Tibial artery (tissue), 4 donors: ENCODE measurements at regions not wholly inside any gene's neighbourhood (a gene's known extent, or its start where the extent isn't known, plus 50 kb on each side); places are given as distances from the start of the nearest gene placed in this dataset.

ENCODE experiments used
- DNase-seq, 2 donors: peaks; one replicate each; pipeline ENCODE4 v3.0.0-alpha.2; 2019
- H3K27ac ChIP-seq, 2 donors: fragments of 200-600 bp; sonication (generic) in 1 of 2; 1 replicate in 1 of 2; 2 replicates in 1 of 2; pipeline ENCODE4 v1.5.1; 2018 to 2019; ENCODE audit warnings: mild to moderate bottlenecking in 1 of 2
- H3K27me3 ChIP-seq, 2 donors: fragments of 200-600 bp; sonication (generic) in 1 of 2; one replicate each; pipeline versions ENCODE4 v1.5.1 to v1.6.0; 2016 to 2019
- H3K36me3 ChIP-seq, 3 donors: fragments of 200-600 bp; sonication (generic) in 2 of 3; one replicate each; pipeline ENCODE4 v1.5.1; 2016 to 2019; ENCODE audit warnings: mild to moderate bottlenecking in 2 of 3
- H3K4me1 ChIP-seq, 4 donors: fragments of 200-600 bp; sonication (generic) in 2 of 4; 1 replicate in 3 of 4; 2 replicates in 1 of 4; pipeline ENCODE4 v1.5.1; 2016 to 2019
- H3K4me3 ChIP-seq, 2 donors: fragments of 200-600 bp; sonication (generic) in 1 of 2; 1 replicate in 1 of 2; 2 replicates in 1 of 2; pipeline ENCODE4 v1.5.1; 2018 to 2019; ENCODE audit warnings: mild to moderate bottlenecking in 2 of 2
- H3K9me3 ChIP-seq, 3 donors: fragments of 200-600 bp; sonication (generic) in 1 of 3; one replicate each; pipeline ENCODE4 v1.5.1; 2016 to 2019
- intact Hi-C: fragments of 100-400 bp; cut with DNase I; formaldehyde crosslinking; loops from one replicate; pipeline ENCODE4 v1.15.0; 2023; ENCODE audit warnings: low total_unique reads
- TF ChIP-seq, protein P1 (sequence below), 2 experiments: fragments of 200-600 bp in 1 of 2; fragments of 450-650 bp in 1 of 2; IDR thresholded peaks; one replicate each; pipeline ENCODE4 v1.5.1; 2017 to 2019; ENCODE audit warnings: antibody characterized with exemption in 2 of 2, mild to moderate bottlenecking in 1 of 2, moderate library complexity in 1 of 2

DNA sequence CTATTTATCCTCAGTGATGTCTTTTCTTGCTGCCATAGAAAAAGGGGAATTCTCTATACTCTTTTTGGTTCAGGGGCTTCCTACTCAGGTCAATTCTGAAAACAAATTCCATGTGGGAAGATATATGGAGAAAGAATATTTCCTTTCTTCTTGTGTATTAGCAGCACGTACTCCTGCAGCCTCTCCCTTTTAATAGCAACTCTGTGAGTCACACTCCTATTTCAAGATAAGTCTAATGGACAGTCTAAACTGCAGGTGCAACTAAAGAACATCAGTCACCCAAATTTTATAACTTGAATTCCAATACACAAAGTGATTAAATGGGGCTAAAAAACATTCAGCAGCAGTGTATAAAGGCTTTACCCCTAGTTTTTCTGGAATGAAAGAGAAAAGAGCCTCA, 942.2 kb downstream of the CNTNAP5 start:
- Histone ChIP-seq H3K4me3 (no peak overlapping the region), H3K27ac (no peak overlapping the region), H3K4me1 (no peaks in the 10 kb centered on the region), H3K36me3 (no peaks in the 10 kb centered on the region), H3K9me3 (no peaks in the 10 kb centered on the region), H3K27me3 (no peaks in the 10 kb centered on the region)
- intact Hi-C loops = no loop called here
- TF ChIP-seq, protein P1, sequence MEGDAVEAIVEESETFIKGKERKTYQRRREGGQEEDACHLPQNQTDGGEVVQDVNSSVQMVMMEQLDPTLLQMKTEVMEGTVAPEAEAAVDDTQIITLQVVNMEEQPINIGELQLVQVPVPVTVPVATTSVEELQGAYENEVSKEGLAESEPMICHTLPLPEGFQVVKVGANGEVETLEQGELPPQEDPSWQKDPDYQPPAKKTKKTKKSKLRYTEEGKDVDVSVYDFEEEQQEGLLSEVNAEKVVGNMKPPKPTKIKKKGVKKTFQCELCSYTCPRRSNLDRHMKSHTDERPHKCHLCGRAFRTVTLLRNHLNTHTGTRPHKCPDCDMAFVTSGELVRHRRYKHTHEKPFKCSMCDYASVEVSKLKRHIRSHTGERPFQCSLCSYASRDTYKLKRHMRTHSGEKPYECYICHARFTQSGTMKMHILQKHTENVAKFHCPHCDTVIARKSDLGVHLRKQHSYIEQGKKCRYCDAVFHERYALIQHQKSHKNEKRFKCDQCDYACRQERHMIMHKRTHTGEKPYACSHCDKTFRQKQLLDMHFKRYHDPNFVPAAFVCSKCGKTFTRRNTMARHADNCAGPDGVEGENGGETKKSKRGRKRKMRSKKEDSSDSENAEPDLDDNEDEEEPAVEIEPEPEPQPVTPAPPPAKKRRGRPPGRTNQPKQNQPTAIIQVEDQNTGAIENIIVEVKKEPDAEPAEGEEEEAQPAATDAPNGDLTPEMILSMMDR (IDR thresholded peaks at IDR 0.05) = no peak
- no peak for DNase-seq

DNA sequence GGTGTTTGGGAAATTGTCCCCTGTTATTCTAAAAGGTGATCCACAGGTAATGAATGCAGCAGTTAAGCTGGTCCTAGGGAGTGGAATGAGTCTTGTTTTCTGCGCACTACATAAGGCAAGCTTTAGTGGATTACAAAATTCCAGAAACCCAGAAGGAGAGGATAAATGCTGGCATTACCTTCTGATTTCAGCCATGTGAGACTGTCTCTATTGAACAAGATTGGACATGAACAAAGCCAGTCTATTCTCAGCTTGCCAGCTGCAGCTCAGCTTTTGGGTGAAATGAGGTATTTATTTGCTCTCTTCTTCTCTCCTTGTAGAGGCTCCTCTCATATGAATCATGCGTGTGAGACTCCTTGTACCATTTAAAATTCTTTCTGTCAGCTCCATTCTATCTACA, 944.9 kb downstream of the CNTNAP5 start:
- TF ChIP-seq, protein P1 (IDR thresholded peaks at IDR 0.05) = no peak
- Histone ChIP-seq H3K4me1 (no peaks in the 10 kb centered on the region), H3K9me3 (no peaks in the 10 kb centered on the region), H3K4me3 (no peak overlapping the region), H3K36me3 (no peaks in the 10 kb centered on the region), H3K27me3 (no peaks in the 10 kb centered on the region), H3K27ac (no peak overlapping the region)
- intact Hi-C loops = no loop called here
- no peak for DNase-seq

DNA sequence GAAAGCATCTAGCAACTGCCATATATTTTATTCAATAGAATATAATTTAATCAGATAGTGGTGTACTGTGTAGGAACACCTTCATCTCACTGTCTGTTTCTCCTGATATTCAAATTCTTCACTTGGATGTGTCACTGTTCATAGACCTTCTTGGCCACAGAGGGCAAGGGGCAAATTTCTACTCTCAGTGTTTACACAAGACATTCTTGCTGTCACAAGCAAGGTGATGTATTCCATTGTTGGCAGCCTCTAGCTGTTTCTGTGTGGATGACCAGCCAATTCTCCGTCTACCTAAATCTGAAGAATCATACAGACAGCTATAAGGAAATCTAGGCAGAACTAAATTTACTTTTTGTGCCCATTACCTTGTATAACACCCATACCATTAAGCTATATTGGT, 948.3 kb downstream of the CNTNAP5 start:
- H3K27ac ChIP-seq = no peak overlapping the region
- no peak for DNase-seq
- no peak overlapping the region for H3K4me3 ChIP-seq
- H3K4me1 ChIP-seq = no peaks in the 10 kb centered on the region
- no peaks in the 10 kb centered on the region for H3K9me3 ChIP-seq
- no peaks in the 10 kb centered on the region for H3K27me3 ChIP-seq
- intact Hi-C loops = no loop called here
- TF ChIP-seq, protein P1 (IDR thresholded peaks at IDR 0.05) = no peak
- no peaks in the 10 kb centered on the region for H3K36me3 ChIP-seq

DNA sequence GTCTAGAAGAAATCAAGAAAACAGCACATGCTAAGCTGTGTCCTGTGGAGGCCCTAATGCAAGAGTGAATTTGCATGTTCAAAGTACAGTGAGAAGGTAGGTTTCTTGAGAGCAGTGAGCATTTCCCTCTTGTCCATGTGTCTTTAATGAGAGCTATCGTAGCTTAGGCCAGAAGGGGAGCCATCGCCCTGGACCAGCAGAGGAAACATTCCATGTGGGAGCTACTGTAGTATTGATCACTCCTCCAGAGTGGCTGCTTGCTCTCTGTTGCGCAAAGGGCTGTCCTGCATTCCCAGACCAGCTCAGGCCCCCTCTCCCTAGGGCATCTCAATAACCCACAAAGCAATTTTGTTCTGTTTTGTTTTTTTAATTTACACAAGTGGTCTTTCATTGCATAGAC, 950.1 kb downstream of the CNTNAP5 start:
- H3K9me3 ChIP-seq = no peaks in the 10 kb centered on the region
- intact Hi-C loops = no loop called here
- TF ChIP-seq, protein P1 (IDR thresholded peaks at IDR 0.05) = no peak
- DNase-seq = no peak
- H3K4me1 ChIP-seq = no peaks in the 10 kb centered on the region
- no peaks in the 10 kb centered on the region for H3K36me3 ChIP-seq
- no peak overlapping the region for H3K27ac ChIP-seq
- no peak overlapping the region for H3K4me3 ChIP-seq
- no peaks in the 10 kb centered on the region for H3K27me3 ChIP-seq

DNA sequence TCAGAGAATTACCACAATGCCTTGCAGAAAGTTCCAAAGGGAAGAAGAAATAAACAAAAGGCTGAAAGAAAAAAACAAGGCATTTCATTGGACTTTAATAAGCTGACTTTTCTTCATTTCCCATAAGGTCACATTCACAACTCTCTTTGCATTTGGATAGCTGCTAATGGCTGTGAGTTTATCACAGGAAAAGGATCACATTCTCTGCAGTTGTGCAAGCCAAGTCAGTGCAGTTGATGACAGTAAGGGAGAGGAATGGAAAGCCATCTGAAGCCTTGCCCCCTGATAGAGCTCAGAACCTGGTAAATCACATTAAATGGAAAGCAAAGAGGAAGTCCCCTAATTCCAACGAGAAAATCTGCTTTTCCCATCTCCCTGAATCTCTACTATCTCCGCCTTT, 950.6 kb downstream of the CNTNAP5 start:
- intact Hi-C loops = no loop called here
- Histone ChIP-seq H3K4me1 (no peaks in the 10 kb centered on the region), H3K9me3 (no peaks in the 10 kb centered on the region), H3K27me3 (no peaks in the 10 kb centered on the region), H3K36me3 (no peaks in the 10 kb centered on the region), H3K4me3 (no peak overlapping the region), H3K27ac (no peak overlapping the region)
- TF ChIP-seq, protein P1 (IDR thresholded peaks at IDR 0.05) = no peak
- no peak for DNase-seq

DNA sequence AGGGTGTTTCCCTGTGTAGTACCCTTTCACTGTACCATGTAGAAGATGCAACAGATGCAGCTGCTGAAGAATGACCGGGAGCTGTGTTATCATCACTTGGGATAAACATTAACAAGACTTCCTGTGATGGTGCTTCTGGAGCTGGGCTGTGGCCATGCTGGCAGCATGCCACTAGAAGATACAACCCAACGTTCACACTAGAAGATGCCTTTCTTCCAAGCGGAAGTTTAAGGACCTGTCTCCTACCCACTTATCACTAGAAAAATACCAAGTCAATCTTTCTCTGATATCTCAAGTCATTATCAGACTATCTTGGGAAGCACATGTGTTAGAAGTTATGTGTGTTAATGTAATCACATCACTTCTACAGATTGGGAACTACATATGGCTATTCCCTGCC, 953.5 kb downstream of the CNTNAP5 start:
- Histone ChIP-seq H3K4me3 (no peak overlapping the region), H3K4me1 (no peaks in the 10 kb centered on the region), H3K36me3 (no peaks in the 10 kb centered on the region), H3K27ac (no peak overlapping the region), H3K9me3 (no peaks in the 10 kb centered on the region), H3K27me3 (no peaks in the 10 kb centered on the region)
- intact Hi-C loops = no loop called here
- TF ChIP-seq, protein P1 (IDR thresholded peaks at IDR 0.05) = no peak
- DNase-seq = no peak
